ENCODE measurements at regions not wholly inside any gene's neighbourhood (a gene's known extent, or its start where the extent isn't known, plus 50 kb on each side); places are given as distances from the start of the nearest gene placed in this dataset.

DNA sequence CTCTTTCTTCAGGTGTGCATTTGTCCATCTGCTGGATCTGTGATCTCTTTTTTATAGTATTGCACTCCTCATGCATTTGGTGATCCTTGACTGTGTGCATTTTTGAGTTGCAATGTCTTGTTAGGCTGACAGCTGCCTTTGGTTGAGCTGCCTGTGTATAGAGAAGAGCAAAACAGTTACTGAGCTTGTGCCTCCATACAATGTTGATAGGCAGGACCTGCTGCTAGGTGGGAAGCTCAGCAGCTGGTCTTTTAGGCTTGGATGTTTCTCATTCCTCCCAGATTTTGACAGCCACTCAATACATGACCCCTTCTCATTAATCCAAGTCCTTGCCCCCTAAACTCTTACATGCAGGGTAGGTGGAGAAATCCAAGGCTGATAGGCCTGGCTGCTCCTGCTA, 74.8 kb upstream of the PIAS1 start:
- TF ChIP-seq, protein P1, sequence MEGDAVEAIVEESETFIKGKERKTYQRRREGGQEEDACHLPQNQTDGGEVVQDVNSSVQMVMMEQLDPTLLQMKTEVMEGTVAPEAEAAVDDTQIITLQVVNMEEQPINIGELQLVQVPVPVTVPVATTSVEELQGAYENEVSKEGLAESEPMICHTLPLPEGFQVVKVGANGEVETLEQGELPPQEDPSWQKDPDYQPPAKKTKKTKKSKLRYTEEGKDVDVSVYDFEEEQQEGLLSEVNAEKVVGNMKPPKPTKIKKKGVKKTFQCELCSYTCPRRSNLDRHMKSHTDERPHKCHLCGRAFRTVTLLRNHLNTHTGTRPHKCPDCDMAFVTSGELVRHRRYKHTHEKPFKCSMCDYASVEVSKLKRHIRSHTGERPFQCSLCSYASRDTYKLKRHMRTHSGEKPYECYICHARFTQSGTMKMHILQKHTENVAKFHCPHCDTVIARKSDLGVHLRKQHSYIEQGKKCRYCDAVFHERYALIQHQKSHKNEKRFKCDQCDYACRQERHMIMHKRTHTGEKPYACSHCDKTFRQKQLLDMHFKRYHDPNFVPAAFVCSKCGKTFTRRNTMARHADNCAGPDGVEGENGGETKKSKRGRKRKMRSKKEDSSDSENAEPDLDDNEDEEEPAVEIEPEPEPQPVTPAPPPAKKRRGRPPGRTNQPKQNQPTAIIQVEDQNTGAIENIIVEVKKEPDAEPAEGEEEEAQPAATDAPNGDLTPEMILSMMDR (IDR thresholded peaks at IDR 0.05 in 2 of 3, conservative IDR thresholded peaks at IDR 0.05 in 1 of 3; ENCODE audit: borderline replicate concordance in 1 of 3, insufficient read depth in 1 of 3, low read depth in 2 of 3, low read length in 2 of 3), result no peak
- TF ChIP-seq SP1 (IDR thresholded peaks at IDR 0.05; ENCODE audit: low read depth) (no peak), POLR2A (IDR thresholded peaks at IDR 0.05; ENCODE audit: borderline replicate concordance, extremely low read depth, insufficient read depth, insufficient read length) (no peak), JUND (IDR thresholded peaks at IDR 0.05) (no peak), RAD21 (IDR thresholded peaks at IDR 0.05; ENCODE audit: low read depth) (no peak), TCF7L2 (IDR thresholded peaks at IDR 0.05; ENCODE audit: borderline replicate concordance, extremely low read depth, insufficient read depth, insufficient read length) (no peak), ELF1 (IDR thresholded peaks at IDR 0.05; ENCODE audit: borderline replicate concordance, low read depth) (no peak)

Measured in HCT116 (cell line).